Non-pigmented ciliary epithelial cell (primary cell): ENCODE measurements at regions not wholly inside any gene's neighbourhood (a gene's known extent, or its start where the extent isn't known, plus 50 kb on each side); places are given as distances from the start of the nearest gene placed in this dataset.

Experiments used
- DNase-seq: peaks from one replicate; pipeline ENCODE4 v3.0.0-alpha.2; 2010; ENCODE audit warnings: low read depth

DNA sequence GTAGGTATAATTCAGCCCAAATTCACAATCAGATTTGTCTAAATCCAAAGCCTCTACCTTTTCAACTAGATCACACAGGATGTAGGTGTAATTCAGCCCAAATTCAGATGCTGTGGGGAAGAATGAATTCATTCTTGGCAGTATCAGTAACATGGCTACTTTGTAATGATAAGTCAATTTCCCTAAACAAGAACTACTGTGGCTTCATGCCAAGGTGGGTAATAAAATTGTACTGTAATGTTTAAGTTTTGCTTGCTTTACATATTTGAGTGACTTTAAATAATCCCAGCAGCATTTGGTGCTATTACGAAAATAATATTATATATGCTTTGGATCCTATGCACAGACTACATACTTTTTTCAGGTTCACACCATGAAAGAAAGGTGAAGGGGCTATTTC lies 239.1 kb downstream of the HDGFL1 start:
- DNase-seq: no peak

DNA sequence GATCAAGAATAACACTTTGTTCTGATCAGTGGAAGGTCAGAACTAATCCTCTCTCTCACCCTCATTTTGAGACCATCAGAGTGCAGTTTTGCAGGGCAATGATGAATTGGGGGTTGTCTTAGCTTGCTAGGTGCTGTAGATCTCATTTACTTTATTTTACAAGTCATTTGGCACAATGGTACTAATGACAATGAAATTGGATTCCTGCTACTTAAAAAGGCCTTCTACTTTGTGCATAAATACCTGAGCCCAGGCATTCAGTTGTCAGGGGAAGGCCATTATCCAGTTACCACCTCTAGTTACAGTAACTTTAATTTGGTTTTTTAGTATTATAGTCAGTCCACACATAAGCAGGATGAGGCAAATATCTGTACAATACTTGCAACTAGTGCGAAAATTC lies 240.0 kb downstream of the HDGFL1 start:
- DNase-seq: no peak

DNA sequence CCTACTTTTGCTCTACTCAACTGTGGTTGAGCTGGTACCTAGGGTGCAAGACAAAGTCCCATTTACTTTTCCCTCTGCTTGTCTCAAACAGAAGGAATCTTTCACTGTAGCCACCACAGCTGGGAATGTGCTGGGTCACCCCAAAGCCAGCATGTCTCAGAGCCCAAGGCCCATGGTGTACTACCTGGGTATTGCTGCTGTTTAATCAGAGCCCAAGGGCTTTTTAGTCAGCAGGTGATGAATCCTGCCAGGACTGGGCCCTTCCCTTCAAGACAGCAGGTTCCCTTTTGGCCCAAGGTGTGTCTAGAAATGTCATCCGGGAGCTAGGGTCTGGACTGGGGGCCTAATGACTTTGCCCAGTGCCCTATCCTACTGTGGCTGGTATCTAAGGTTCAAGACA lies 249.8 kb downstream of the HDGFL1 start:
- DNase-seq: no peak

DNA sequence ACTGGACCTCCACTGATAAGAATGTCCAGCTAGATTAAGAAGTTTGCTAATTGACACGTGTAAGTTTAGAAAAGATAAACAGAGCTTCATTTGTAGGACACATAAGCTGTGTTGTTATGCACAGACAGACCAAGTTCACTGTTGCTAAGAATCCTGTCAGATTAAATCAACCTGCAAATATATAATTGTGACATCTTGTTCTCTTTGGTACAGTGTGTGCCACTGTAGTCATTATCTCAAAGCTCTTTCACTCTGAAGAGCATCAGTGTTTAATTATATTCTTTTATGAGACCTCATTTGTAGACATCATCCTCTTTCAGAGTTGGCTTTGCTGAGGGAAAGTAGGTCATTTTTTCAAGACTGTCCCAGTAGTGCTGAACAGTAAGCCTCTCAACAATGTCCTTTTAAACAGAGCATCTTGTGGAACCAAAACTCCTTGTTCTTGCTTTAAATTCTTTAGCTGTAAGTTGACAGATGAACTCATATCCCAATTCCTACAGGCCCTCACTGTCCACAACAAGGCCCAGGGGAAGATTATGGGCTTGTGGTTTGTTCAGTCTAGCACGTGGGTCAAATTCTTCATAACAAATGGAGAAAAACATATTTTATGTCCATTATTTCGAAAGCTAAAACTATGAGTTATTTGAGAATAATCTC lies 252.4 kb downstream of the HDGFL1 start:
- no peak for DNase-seq

DNA sequence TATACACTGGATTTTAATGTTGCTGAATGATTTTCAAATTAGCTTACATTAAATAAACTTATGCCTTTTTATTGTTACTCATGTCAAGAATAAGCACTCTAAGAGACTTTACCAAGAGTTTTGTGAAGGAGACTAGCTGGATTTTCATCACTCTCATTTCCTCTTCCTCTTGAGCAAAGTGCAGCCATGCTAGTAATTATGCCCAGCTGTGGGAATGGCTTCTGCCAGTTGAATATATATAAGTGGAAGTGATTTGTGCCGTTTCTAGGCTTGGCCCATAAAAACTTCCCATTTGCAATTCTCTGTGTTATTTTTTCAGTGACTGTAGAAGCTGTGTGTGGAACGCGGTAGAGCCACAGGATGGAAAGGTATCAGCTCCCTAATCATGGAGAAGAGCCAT lies 255.8 kb downstream of the HDGFL1 start:
- DNase-seq: no peak

DNA sequence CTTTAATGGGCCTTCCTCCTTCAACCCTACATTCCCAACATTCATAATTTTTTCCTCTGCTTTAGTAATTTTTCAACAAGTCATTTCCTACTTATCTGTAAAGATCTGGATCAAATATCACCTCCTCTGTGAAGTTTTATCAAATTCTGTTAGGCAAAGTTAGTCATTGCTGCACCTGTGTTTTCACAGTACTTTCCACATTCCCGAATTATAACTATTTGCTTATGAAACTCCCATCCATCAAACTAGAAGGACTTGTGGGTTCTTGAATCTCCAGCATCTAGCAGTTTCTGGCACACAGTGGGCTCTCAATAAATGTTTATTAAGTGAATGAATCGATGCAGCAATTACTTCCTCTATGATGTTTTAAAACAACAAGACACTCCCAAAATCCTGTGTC lies 257.6 kb downstream of the HDGFL1 start:
- no peak for DNase-seq

DNA sequence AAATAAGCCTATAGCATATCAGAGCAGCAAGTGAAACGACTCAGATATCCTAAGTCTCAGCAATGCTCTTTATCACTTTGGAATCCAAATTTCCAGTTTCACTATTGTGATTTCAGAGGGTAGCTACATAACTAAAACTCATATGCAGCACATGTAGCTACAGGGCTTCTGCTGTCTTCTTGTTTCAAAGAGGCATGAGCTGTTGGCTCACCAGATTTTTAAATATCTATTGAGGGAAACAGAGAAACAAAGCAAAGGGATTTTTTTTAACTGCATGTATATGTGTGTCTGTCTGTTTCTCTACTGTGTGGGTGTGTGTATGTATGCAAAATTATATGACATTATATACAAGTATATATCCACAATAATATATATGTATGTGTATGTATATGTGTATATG lies 258.4 kb downstream of the HDGFL1 start:
- DNase-seq: no peak

DNA sequence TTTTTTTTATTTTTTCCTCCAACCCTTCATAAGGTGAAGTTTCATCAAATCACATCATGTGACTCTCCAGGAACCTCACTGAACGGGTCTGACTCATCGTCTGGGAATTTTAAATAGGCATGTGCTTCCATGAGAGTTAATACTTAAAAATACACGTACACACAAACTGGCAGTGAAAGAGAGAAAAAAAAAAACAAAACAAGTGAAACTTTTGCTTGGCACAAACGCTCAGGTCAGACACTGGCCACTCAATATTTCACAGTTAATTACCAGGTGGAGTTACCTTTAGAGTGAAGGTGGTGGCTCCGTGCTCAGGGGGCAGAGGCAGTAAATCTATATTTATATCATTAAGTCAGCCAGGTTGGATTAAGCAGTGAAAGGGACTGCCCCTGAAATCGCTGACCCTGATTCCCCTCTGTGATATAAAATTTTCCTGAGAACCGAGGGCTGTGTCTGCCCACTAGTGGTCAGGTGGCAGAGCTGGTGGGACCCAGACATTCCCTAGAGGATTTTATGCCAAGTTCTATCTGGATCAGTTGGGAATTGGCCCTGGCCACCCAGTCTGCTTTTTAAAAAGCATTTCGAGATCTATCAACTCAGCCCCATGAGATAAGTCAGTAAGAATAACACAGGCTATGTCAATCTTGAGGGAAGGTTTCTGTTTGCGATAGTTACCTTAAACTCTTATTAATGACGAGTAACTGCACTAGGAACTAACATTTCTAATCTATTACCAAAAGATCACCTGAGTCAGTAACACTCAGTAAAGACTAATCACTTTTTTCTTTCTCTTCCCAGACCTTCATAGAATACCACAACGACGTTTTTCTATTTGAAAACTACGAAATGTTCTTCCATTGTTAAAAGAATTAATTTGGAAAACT lies 259.1 kb downstream of the HDGFL1 start:
- peak; percentile 97 for DNase-seq

DNA sequence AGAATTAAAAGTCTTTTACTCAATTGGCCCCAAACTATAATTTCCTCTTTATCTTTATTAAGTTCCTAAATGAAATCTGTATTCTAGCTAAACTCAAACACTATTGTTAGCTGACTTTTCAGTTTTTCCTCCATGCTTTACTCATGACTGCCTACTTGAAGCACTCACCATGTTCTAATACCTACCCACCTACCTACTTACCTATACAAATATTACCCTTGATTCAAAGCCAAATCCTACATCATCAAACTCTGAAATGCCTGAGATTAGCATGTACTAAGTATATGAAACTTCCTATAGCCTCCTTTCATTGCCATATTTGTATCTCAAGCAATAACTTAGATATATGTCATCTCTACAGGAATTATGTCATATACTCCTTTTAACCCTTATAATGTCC lies 259.7 kb downstream of the HDGFL1 start:
- no peak for DNase-seq

DNA sequence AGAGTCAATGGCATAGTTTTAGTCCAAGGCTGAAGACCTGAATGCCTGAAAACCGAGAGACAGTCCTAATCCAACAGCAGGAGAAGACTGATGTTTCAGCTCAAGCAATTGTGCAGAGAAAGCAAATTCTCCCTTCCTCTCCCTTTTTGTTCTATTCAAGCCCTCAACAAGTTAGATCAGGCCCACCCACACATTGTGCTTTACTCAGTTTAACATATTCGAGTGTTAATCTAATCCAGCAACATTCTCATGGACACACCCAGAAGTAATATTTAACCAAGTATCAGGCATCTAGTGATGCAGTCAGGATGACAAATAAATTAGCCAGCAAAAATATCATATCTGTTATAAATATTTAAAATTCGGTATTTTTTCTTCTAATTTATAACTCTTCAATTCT lies 261.1 kb downstream of the HDGFL1 start:
- DNase-seq: no peak

DNA sequence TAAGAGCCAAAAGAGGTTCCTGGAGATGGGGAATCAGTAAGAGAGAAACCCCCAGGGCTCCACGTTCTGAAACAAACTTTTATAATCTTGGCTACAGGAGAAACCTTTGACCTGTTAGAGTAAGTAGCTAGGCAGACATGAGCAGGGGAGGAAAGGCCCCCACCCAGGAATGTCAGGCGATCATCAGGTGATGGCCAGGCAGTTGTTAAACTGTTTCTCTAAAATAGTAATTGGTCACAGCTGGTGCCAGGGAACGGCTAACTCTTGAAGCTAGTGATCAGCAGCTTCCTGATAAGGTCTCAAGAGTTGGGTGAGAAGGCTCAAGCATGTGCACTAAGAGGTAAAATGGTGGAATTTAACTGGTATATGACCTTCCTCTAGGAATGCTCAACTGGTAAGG lies 263.8 kb downstream of the HDGFL1 start:
- no peak for DNase-seq

DNA sequence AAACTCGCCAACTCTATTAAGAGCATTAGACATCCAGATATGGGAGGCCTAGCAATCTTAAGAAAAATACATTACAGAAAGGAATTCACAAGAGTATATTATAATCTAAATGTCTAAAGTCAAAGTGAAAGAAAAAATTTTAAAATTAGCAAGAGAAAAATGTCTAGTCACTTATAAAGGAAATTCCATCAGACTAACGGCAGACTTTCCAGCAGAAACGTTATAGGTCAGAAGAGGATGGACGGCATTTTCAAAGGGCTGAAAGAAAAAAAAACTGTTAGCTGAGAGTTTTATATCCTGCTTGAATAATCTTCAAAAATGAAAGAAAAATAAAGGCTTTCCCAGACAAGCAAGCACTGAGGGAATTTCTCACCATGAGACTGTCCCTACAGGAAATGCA lies 269.0 kb downstream of the HDGFL1 start:
- DNase-seq: no peak

DNA sequence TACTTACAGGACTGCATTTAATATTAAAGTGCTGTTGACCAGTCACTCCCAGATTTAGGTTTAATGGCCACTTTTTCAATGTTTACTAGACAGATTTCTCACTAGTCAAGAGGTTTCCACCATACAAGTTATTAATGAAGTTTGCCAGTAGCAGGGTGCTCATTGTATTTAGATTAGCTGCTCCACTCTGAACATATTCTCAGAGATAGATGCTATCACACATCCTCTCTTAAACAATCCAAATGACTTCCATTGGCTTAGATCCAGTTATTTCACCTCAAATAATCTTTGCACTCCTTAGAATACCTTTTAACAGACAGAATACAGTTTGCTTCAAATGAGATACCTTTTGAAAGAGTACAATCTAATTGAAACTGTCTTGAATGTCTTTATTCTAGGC lies 276.1 kb downstream of the HDGFL1 start:
- no peak for DNase-seq

DNA sequence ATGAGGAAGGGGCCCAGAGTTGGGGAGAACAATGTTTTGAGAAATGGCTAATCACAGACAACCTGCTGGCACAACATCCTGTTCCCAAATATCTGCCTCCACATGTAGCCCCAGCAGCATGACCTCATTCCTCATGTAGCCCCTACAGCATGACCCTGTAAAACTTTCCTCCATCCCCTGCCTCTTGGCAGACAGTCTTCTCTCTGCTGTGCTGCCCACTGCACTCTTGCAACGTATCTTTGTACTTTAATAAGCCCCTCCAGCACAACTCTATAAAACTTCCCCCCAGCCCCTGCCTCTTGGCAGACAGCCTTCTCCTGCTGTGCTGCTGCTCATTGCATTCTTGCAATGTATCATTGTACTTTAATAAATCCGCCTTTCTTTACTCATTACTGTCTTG lies 278.8 kb downstream of the HDGFL1 start:
- no peak for DNase-seq

DNA sequence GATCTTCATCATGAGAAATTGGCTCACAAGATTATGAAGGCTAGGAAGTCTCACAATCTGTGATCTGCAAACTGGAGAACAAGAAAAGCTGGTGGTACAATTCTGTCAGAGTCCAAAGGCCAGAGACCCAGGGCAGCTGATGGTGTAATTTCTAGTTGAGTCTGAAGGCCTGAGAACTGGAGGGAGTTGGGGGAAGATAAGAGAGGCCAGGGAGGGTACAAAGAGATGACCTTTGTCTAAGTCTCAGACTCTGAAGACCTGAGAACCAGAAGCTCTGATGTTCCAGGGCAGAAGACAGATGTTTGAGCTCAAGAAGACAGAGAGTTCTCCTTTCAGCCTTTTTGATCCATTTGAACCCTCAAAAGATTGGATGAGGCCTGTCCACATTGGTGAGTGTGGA lies 280.6 kb downstream of the HDGFL1 start:
- DNase-seq: no peak

DNA sequence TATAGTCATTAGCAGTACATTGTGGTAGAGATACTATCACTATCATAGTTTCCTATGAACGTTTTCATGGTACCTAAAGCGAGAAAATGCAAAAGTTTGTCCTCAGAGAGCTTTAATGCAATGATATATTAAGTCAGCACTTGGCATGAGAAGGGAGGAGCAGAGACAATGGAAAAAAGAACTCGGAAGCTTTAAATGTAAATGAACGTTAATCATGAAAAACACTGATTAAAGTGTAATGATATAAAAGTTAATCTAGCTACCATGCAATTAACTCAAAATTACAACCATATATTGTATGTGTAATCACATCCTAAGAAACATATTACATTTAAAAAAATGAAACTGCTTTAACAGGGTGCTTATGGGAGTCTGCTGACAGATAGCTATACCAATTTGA lies 282.7 kb downstream of the HDGFL1 start:
- DNase-seq: no peak

DNA sequence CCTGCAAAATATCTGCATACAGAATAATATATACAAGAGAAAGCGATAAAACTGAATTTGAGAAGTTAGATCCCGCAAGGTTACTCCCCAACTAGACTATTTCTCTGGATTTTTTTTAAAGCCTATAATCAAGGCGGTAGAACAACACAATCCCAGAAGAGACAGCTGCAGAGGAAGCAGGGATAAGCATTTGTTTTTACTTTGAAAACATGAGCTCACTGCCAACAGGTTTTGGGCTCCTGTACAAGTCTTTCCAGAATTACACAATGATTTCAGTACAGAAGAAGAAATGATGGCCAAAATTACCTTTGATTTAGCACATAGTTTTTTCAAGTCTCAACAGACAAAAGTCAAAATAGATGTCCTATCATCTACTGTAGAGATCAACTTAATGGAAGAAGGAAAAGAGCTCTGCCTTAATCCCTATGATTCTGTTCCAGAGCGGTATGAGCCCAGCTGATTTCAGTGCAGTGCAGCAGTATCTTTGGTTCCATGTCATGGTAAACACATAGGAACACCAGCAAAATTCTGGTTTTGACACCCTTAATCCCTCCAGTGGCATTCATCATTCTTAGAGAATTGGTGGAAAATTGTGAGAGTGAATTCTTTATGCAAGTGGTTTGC lies 304.3 kb downstream of the HDGFL1 start:
- DNase-seq: no peak

DNA sequence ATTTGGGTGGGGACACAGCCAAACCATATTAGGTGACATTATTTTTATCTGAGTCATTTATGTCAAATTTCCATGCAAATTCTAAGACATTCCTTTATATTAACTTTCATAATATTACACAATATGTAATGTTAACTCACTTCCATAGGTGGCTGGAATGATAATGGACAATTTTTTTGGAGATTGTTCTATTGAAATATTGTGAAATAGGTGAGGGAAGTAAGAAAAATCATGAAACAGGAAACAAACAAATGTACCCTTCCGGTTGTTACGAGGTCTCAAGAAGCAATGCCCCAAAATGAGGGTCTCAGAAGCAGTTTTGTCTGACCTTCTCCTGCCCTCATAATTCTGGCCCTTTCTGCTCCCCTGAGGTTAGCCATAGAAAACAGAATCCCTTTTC lies 306.5 kb downstream of the HDGFL1 start:
- DNase-seq: no peak

DNA sequence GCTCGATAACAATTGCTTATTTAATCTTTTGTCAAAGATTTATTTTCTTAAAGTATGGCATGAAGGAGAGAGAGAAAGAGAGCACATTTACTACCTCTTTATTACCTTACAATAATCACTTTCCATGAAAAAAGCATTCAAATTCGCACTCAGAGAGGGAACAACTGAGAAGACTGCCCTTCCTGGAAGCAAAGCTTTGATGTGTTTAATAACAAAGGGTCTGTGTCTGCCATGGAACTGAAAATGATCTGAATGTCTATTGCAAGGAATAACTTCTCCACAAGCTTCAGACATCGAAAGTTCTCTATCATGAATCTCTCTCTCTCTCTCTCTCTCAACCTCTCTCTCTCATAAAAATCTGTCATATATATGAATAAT lies 308.9 kb downstream of the HDGFL1 start:
- no peak for DNase-seq

DNA sequence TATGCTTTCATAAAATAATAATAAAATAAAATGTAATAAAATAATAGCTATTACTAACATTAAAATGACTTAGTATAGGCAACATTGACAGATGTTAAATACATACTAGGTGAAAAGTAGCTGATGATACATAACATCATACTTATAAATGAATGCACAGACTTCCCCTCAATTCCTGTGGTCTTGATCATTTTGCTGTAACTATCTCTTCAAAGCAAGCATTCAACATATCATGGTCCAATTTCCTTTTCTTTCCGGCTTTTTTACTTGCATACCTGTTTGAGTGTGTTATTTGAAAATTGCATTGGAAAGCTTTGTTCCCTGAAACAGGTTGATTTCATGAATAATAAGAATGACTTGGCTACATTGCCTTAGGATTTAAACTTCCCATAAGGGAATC lies 309.3 kb downstream of the HDGFL1 start:
- DNase-seq: no peak

DNA sequence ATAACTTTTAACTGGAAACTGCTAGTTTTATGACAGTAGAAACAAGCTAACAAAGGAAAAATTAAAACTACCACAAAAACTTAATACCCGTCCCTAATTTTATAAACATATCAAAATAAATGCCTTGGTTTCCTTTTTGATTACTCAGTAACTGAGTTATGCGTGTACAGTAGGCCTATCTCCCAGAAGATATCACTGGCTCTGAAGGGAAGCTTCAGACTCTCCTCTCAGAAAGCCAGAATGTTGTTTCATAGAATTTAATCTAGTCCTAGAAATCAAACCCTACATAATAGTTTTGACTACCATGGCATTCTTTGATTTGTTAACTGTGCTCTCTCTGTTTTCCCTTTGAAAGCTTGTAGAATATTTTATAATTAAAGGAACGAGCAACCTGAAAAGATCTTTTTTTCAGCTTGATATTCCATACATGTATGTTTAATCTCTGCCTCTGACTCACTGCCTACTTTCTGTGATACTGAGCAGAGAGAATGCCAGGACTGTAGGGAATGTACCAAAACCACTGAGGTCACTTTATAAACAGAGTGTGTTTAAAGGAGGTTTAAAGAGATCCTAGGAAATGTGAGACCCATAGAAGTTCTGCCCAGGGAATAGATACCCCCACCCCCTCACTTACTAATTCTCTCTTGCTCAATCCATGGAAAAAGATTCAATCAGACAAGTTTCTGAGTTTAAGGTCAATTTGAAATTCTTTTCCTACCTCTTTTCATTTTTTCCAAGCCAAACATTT lies 311.5 kb downstream of the HDGFL1 start:
- peak; percentile 98 for DNase-seq

DNA sequence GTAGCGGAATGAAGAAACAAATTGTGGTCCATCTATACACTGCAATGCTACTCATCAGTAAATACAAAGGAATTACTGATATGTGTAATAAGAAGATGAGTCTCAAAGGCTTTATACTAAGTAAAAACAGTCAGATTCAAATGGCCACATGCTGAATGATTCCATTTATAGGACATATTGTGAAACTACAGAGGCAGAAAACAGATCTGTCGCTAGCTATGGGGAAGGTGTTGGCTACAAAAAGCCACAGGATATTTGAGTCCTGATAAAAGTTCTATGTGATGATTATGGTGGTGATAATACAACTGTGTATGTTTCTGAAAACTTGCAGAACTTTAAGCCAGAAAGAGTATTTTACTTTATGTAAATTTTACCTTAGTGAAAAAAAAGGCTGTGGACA lies 313.2 kb downstream of the HDGFL1 start:
- no peak for DNase-seq
